Renal pelvis (tissue), 1 donor: ENCODE measurements at regions not wholly inside any gene's neighbourhood (a gene's known extent, or its start where the extent isn't known, plus 50 kb on each side); places are given as distances from the start of the nearest gene placed in this dataset.

ENCODE experiments used
- DNase-seq: peaks from one replicate; pipeline ENCODE4 v3.0.0-alpha.2; 2013

DNA sequence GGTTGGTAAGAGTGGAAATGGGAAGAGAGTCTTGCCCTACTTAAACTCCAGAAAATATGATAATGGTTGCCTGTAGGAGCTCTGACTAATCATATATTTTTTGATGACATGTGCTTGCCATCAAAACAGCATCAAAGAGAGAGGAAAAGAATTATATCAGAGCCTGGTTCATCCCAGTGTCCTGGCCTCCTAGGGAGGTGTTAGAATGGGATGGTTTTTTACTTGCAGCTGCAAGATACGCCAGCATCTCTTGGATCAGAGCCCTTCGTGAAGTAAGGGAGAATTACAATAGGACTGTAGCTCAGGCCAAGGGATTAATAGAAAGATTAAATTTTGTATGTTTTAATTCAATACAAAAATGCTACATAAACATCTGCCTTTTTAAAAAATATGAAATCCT, 177.6 kb upstream of the HDAC9 start:
- DNase-seq = no peak

- no peak for DNase-seq
Measured at GRCh38 chr7:18320422-18320821, 175.1 kb upstream of the HDAC9 start.

GRCh38 chr7:18320971-18321567, 174.5 kb upstream of the HDAC9 start:
- peak; percentile 11 for DNase-seq

GRCh38 chr7:18330548-18330947, 165.0 kb upstream of the HDAC9 start:
- DNase-seq = no peak

GRCh38 chr7:18336626-18337025, 158.9 kb upstream of the HDAC9 start:
- DNase-seq = no peak

GRCh38 chr7:18337048-18337809, 158.3 kb upstream of the HDAC9 start:
- DNase-seq = no peak

GRCh38 chr7:18338910-18339523, 156.5 kb upstream of the HDAC9 start:
- no peak for DNase-seq

GRCh38 chr7:18341756-18342155, 153.8 kb upstream of the HDAC9 start:
- DNase-seq = no peak

- no peak for DNase-seq
Measured at GRCh38 chr7:18343047-18343446, 152.5 kb upstream of the HDAC9 start.

- DNase-seq = no peak
Measured at GRCh38 chr7:18344536-18344935, 151.0 kb upstream of the HDAC9 start.

GRCh38 chr7:18345641-18346234, 149.8 kb upstream of the HDAC9 start:
- peak; percentile 72 for DNase-seq

DNA sequence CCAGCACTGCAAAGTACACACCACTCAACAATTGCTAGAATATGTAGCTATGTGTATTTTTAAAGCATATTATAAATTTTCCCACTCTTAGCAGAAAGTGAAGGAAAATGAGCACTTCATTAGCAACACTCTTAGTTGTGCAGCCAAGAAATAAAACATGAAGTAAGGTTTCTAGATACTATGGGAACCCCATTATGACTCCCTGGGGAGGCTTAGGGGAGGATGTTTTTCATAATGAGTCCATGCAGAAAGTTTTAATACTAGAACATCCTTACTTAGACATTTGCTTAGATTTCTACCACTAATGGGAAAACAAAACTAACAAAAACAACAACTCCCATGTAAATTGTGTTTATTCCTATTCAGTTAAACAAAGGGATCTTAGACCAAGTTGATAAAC, 148.4 kb upstream of the HDAC9 start:
- no peak for DNase-seq

DNA sequence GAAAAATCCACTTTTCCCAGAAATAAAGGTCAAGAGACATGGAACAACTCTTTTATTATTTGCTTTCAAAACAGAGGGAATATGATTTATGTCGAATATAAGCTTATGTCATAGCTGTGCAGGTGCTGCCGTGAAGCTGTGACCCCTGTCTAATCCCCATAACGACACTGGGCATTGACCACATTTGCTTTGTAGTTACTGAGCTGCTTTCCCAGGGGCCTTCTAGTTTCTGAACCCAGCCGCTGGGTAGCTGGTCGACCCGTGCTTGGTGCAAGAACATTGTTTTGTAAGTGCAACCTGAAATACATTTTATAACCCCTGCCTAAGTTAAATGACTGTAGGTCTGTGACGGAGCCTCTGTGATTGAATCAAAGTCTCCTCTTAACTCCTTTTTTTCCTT, 144.9 kb upstream of the HDAC9 start:
- DNase-seq = no peak

GRCh38 chr7:18352339-18353255, 143.0 kb upstream of the HDAC9 start:
- peak; percentile 52 for DNase-seq

GRCh38 chr7:18353339-18353738, 142.2 kb upstream of the HDAC9 start:
- DNase-seq = no peak

GRCh38 chr7:18354108-18355085, 141.2 kb upstream of the HDAC9 start:
- DNase-seq = no peak

DNA sequence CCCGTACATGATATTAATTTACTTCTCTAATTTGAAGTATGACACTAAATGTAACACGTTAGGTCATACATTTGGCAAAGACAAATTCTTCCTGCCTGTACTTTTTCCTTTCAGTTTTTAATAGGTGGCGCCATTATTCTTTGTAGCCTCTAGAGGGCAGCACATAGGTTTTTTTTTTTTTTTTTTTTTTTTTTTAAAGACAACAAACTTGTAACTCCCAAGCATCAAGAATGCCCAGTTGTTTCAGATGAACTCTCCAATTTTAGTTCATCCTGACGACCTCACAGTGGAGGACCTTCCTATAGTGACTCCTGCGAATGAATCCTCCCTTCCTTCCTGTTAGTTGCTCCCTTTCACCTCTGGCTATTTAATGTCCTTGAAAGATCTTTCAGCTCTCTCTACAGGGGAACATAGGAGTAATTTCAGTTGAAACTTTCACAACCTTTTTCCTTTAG, 139.3 kb upstream of the HDAC9 start:
- no peak for DNase-seq

GRCh38 chr7:18357691-18358090, 137.9 kb upstream of the HDAC9 start:
- DNase-seq = no peak

DNA sequence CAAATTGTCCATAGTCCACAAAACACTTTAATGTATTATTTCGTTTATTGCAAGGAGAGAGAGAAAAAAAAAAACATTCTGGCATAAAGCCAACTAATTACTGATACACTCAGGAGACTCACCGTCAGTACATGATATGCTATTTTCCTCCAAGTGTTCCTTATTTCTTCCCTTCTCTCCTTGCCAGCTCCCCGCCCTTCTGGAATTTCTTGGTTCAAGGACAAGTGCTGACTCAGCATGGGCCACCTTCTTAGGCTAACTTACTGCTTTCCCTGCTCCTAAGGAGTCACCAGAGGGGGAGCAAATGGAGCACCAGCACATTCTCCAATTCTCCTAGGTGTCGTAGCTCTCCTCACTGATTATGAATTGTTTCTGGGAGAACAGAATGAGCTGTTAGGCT, 133.8 kb upstream of the HDAC9 start:
- no peak for DNase-seq

DNA sequence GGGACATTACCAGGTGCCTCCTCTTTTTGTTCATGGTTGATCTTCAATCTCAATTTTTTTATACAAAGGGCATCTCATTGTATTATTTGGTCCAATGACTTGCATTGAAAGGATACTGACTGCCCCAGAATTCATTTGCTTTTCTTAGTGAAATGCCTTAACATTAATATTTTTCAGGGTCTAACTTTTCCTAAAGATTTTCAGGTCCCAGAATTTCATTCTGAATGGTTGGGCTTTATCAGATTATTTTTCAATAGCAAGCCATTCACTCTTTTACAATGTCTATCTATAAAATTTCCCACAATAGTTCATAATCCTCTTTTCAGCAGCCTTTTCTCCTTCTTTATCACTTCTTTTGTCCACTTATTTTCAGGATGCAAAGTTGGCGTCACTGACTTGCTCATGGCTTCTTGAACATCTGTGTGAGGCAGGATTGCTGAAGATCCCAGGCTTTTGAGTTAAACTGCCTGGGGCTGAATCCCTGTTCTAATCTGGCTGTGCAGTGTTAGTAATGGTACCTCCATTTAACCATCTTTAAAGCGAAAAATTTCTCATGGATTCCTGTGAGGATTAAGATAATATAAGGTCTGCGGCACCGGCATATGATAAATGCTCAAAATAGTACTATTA, 131.7 kb upstream of the HDAC9 start:
- DNase-seq = no peak
